Ishikawa (cell line): ENCODE measurements at regions not wholly inside any gene's neighbourhood (a gene's known extent, or its start where the extent isn't known, plus 50 kb on each side); places are given as distances from the start of the nearest gene placed in this dataset.

ENCODE experiments used
- CEBPB ChIP-seq: IDR thresholded peaks from 2 replicates; pipeline ENCODE4 v1.6.1; 2012
- CREB1 ChIP-seq: IDR thresholded peaks from 2 replicates; pipeline ENCODE4 v1.6.1; 2012; ENCODE audit warnings: low read depth
- EGR1 ChIP-seq: IDR thresholded peaks from 2 replicates; pipeline ENCODE4 v1.6.1; 2012
- EP300 ChIP-seq: IDR thresholded peaks from 2 replicates; pipeline ENCODE4 v1.6.1; 2012; ENCODE audit warnings: borderline replicate concordance
- FOXM1 ChIP-seq: IDR thresholded peaks from 2 replicates; pipeline ENCODE4 v1.6.1; 2012; ENCODE audit warnings: low read depth, borderline replicate concordance
- NFIC ChIP-seq: IDR thresholded peaks from 2 replicates; pipeline ENCODE4 v1.6.1; 2012
- RAD21 ChIP-seq: IDR thresholded peaks from 2 replicates; pipeline ENCODE4 v1.6.1; 2012; ENCODE audit warnings: low read depth
- REST ChIP-seq: IDR thresholded peaks from 2 replicates; pipeline ENCODE4 v1.6.1; 2012; ENCODE audit warnings: low read depth, mild to moderate bottlenecking
- TAF1 ChIP-seq: IDR thresholded peaks from 2 replicates; pipeline ENCODE4 v1.6.1; 2012; ENCODE audit warnings: low read depth, mild to moderate bottlenecking
- TCF12 ChIP-seq: IDR thresholded peaks from 2 replicates; pipeline ENCODE4 v1.6.1; 2012; ENCODE audit warnings: low read depth
- TEAD4 ChIP-seq: IDR thresholded peaks from 2 replicates; pipeline ENCODE4 v1.6.1; 2012
- USF1 ChIP-seq: IDR thresholded peaks from 2 replicates; pipeline ENCODE4 v1.6.1; 2012
- YY1 ChIP-seq: IDR thresholded peaks from 2 replicates; pipeline ENCODE4 v1.6.1; 2012; ENCODE audit warnings: low read depth
- ZBTB7A ChIP-seq: IDR thresholded peaks from 2 replicates; pipeline ENCODE4 v1.6.1; 2012; ENCODE audit warnings: low read depth
- TF ChIP-seq, protein P1 (sequence below): IDR thresholded peaks from 2 replicates; pipeline ENCODE4 v1.6.1; 2012

DNA sequence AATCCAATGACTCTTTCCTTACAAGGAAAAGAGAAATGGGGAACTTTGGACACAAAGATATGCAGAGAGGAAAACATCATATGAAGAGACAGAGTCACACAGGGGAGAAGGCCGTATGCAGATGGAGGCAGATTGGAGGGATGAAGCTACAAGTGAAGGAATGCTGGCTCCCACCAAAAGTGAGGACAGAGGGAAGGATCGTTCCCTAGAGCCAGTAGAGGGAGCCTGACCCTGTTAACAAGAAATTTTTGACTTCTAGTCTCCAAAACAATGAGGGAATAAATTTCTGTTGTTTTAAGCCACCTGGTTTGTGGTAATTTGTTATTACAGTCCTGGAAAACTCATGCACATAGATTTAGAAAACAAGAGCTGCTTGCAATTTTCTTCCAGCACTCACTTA lies 169.3 kb downstream of the PMAIP1 start:
- no peak for TF ChIP-seq TEAD4
- no peak for TF ChIP-seq TAF1
- TF ChIP-seq USF1: no peak
- no peak for TF ChIP-seq RAD21
- TF ChIP-seq REST: no peak
- TF ChIP-seq, protein P1, sequence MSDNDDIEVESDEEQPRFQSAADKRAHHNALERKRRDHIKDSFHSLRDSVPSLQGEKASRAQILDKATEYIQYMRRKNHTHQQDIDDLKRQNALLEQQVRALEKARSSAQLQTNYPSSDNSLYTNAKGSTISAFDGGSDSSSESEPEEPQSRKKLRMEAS: no peak
- no peak for TF ChIP-seq NFIC
- no peak for TF ChIP-seq TCF12
- no peak for TF ChIP-seq FOXM1
- TF ChIP-seq EP300: no peak

DNA sequence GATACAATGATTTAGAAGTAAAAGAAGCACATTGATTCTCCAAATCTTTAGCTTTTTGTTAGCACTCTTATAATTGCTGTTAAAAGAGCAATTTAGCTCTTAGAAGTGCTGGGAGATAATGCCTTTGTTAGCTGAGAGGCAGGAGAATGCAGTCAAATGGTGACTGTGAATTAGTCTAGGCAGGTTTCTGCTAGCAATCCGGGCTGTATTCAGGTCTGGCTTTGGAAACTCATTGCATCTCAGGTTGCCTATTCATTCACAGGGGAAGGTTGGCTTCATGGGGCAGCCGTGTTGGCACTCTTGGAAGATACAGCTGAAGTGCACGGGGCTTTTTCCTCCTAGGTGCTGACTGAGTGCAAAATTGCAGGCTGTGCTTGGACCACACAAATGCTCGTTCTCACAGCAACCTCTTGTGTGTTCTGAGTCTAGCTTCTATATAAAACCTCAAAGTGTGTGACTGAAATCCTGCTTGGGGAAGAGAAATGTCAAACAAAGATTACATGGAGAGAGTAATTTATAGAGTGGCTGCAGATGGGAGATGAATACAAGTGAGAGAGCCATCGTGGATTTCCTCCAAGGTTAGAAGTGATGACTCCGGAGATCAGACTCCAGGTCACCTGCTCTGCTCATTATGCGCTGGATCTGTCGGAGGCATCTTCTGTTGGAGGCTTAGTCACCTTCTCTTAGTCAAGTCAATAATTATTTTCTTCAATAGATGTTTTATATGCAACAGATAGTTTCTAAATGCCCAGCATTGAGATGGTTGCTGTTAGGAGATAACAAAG lies 167.8 kb downstream of the PMAIP1 start:
- TF ChIP-seq FOXM1: no peak

- no peak for TF ChIP-seq YY1
- no peak for TF ChIP-seq FOXM1
- TF ChIP-seq EGR1: no peak
- no peak for TF ChIP-seq USF1
- TF ChIP-seq CREB1: no peak
- no peak for TF ChIP-seq ZBTB7A
- no peak for TF ChIP-seq NFIC
- TF ChIP-seq TEAD4: no peak
Observed at GRCh38 chr18:60066219-60066975, 166.6 kb downstream of the PMAIP1 start.

DNA sequence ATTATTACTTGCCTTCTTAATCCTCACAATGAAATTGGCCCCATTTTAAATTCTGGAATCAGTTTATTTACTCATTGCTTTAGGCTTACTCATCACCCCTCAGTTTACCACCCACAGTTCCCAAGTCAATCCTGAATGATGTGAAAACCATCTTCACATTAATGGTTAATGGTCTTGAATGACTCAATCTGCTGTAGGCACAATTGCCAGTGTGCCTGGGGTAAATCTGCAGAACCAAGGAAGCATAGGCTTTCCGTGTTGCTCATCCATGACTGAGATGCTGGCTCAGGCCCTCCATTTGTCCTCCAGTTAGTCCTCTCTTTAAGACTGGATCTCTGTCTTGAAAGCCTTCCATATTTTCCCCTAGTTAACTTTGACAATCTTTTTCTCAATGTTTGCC lies 164.5 kb downstream of the PMAIP1 start:
- no peak for TF ChIP-seq TCF12
- TF ChIP-seq FOXM1: no peak
- no peak for TF ChIP-seq CEBPB
- TF ChIP-seq CREB1: no peak
- TF ChIP-seq TAF1: no peak
- TF ChIP-seq TEAD4: no peak
- TF ChIP-seq YY1: no peak
- no peak for TF ChIP-seq EP300
- no peak for TF ChIP-seq NFIC
- no peak for TF ChIP-seq RAD21
- TF ChIP-seq, protein P1: no peak
- no peak for TF ChIP-seq ZBTB7A
- no peak for TF ChIP-seq REST
- TF ChIP-seq USF1: no peak
- no peak for TF ChIP-seq EGR1

GRCh38 chr18:60062396-60062795 lies 162.6 kb downstream of the PMAIP1 start:
- TF ChIP-seq CEBPB (no peak), ZBTB7A (no peak), CREB1 (no peak), EP300 (no peak), TAF1 (no peak), USF1 (no peak), NFIC (no peak), RAD21 (no peak), REST (no peak), FOXM1 (no peak), EGR1 (no peak), YY1 (no peak), TEAD4 (no peak), TCF12 (no peak)
- TF ChIP-seq, protein P1: no peak
